ENCODE measurements at regions not wholly inside any gene's neighbourhood (a gene's known extent, or its start where the extent isn't known, plus 50 kb on each side); places are given as distances from the start of the nearest gene placed in this dataset.

GRCh38 chr5:124050120-124050770 is 538.3 kb downstream of the CSNK1G3 start:
- H2AFZ ChIP-seq (ENCODE audit: low read length) = no peak overlapping the region

DNA sequence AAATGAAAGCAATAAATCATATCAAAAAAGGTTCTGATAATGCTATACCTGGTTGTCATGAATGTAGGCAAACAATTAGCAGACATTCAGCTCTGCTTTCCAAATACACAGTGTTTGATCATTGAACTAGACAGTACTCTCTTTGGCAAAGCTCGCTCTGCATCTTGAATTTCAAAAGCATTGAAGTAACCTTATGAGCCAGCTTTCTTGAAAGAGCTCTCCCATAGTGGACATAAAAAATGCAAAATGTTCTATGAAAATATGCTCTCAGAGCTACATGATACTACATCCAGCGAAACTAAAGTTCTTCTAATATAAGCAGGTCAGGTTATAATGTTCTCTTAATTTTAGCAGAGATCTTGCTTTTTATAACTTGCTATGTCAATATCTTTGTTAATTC is 533.4 kb downstream of the CSNK1G3 start:
- H3K27ac ChIP-seq (ENCODE audit: low read depth, low read length) = no peak overlapping the region
- H3K36me3 ChIP-seq (ENCODE audit: insufficient read depth, low read length) = no peaks in the 10 kb centered on the region
- H3K4me3 ChIP-seq (ENCODE audit: insufficient read depth, low read length) = no peak overlapping the region
- no peak overlapping the region for H3K4me2 ChIP-seq (ENCODE audit: insufficient read depth, low read length)
- H4K20me1 ChIP-seq (ENCODE audit: insufficient read depth, low read length) = no peaks in the 10 kb centered on the region
- no peaks in the 10 kb centered on the region for H3K9me3 ChIP-seq (ENCODE audit: low read depth, low read length)
- H3K27me3 ChIP-seq (ENCODE audit: insufficient read depth, low read length) = no peaks in the 10 kb centered on the region
- no peaks in the 10 kb centered on the region for H3K4me1 ChIP-seq (ENCODE audit: insufficient read depth, low read length)
- H2AFZ ChIP-seq (ENCODE audit: low read length) = no peak overlapping the region
- no peaks in the 10 kb centered on the region for H3K79me2 ChIP-seq (ENCODE audit: insufficient read depth, low read length)
- no peak for DNase-seq (ENCODE audit: insufficient read length, low spot score, missing footprints)
- TF ChIP-seq, protein P1, sequence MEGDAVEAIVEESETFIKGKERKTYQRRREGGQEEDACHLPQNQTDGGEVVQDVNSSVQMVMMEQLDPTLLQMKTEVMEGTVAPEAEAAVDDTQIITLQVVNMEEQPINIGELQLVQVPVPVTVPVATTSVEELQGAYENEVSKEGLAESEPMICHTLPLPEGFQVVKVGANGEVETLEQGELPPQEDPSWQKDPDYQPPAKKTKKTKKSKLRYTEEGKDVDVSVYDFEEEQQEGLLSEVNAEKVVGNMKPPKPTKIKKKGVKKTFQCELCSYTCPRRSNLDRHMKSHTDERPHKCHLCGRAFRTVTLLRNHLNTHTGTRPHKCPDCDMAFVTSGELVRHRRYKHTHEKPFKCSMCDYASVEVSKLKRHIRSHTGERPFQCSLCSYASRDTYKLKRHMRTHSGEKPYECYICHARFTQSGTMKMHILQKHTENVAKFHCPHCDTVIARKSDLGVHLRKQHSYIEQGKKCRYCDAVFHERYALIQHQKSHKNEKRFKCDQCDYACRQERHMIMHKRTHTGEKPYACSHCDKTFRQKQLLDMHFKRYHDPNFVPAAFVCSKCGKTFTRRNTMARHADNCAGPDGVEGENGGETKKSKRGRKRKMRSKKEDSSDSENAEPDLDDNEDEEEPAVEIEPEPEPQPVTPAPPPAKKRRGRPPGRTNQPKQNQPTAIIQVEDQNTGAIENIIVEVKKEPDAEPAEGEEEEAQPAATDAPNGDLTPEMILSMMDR (IDR thresholded peaks at IDR 0.05; ENCODE audit: extremely low read depth, low read depth, low read length) = no peak

More at GRCh38 chr5:124050120-124050770, 538.3 kb downstream of the CSNK1G3 start:
- Histone ChIP-seq H3K4me3 (ENCODE audit: insufficient read depth, low read length) (no peak overlapping the region), H3K27ac (ENCODE audit: low read depth, low read length) (no peak overlapping the region), H3K9me3 (ENCODE audit: low read depth, low read length) (no peaks in the 10 kb centered on the region), H3K27me3 (ENCODE audit: insufficient read depth, low read length) (no peaks in the 10 kb centered on the region), H3K36me3 (ENCODE audit: insufficient read depth, low read length) (no peaks in the 10 kb centered on the region), H4K20me1 (ENCODE audit: insufficient read depth, low read length) (no peaks in the 10 kb centered on the region), H3K4me2 (ENCODE audit: insufficient read depth, low read length) (no peak overlapping the region), H3K79me2 (ENCODE audit: insufficient read depth, low read length) (no peaks in the 10 kb centered on the region), H3K4me1 (ENCODE audit: insufficient read depth, low read length) (no peaks in the 10 kb centered on the region)
- TF ChIP-seq, protein P1 (IDR thresholded peaks at IDR 0.05; ENCODE audit: extremely low read depth, low read depth, low read length) = no peak
- peak; percentile 5 for DNase-seq (ENCODE audit: insufficient read length, low spot score, missing footprints)

GRCh38 chr5:124044613-124045012 is 532.6 kb downstream of the CSNK1G3 start:
- Histone ChIP-seq H4K20me1 (ENCODE audit: insufficient read depth, low read length) (no peaks in the 10 kb centered on the region), H3K4me1 (ENCODE audit: insufficient read depth, low read length) (no peaks in the 10 kb centered on the region), H2AFZ (ENCODE audit: low read length) (no peak overlapping the region), H3K27ac (ENCODE audit: low read depth, low read length) (no peak overlapping the region), H3K79me2 (ENCODE audit: insufficient read depth, low read length) (no peaks in the 10 kb centered on the region), H3K4me3 (ENCODE audit: insufficient read depth, low read length) (no peak overlapping the region), H3K36me3 (ENCODE audit: insufficient read depth, low read length) (no peaks in the 10 kb centered on the region), H3K4me2 (ENCODE audit: insufficient read depth, low read length) (no peak overlapping the region), H3K9me3 (ENCODE audit: low read depth, low read length) (no peaks in the 10 kb centered on the region), H3K27me3 (ENCODE audit: insufficient read depth, low read length) (no peaks in the 10 kb centered on the region)
- TF ChIP-seq, protein P1 (IDR thresholded peaks at IDR 0.05; ENCODE audit: extremely low read depth, low read depth, low read length) = no peak
- peak; percentile 22 for DNase-seq (ENCODE audit: insufficient read length, low spot score, missing footprints)

- Histone ChIP-seq H3K79me2 (ENCODE audit: insufficient read depth, low read length) (no peaks in the 10 kb centered on the region), H3K27me3 (ENCODE audit: insufficient read depth, low read length) (no peaks in the 10 kb centered on the region)
These were observed 531.5 kb downstream of the CSNK1G3 start for GRCh38 chr5:124043456-124043855.

More at GRCh38 chr5:124043456-124043855, 531.5 kb downstream of the CSNK1G3 start:
- H3K9me3 ChIP-seq (ENCODE audit: low read depth, low read length) = no peaks in the 10 kb centered on the region
- DNase-seq (ENCODE audit: insufficient read length, low spot score, missing footprints) = peak; percentile 3
- no peak overlapping the region for H2AFZ ChIP-seq (ENCODE audit: low read length)
- H3K36me3 ChIP-seq (ENCODE audit: insufficient read depth, low read length) = no peaks in the 10 kb centered on the region
- H4K20me1 ChIP-seq (ENCODE audit: insufficient read depth, low read length) = no peaks in the 10 kb centered on the region
- TF ChIP-seq, protein P1 (IDR thresholded peaks at IDR 0.05; ENCODE audit: extremely low read depth, low read depth, low read length) = no peak
- no peak overlapping the region for H3K4me2 ChIP-seq (ENCODE audit: insufficient read depth, low read length)
- no peaks in the 10 kb centered on the region for H3K4me1 ChIP-seq (ENCODE audit: insufficient read depth, low read length)
- no peak overlapping the region for H3K27ac ChIP-seq (ENCODE audit: low read depth, low read length)
- H3K4me3 ChIP-seq (ENCODE audit: insufficient read depth, low read length) = no peak overlapping the region
